ENCODE measurements at regions not wholly inside any gene's neighbourhood (a gene's known extent, or its start where the extent isn't known, plus 50 kb on each side); places are given as distances from the start of the nearest gene placed in this dataset.
"Not testable (repeated sequence)": the region's sequence is repeated elsewhere in the genome, so short reads cannot be mapped to it uniquely, and the experiment has no call there.

GRCh38 chr2:7693246-7694075 lies 776.2 kb downstream of the RNF144A start:
- DNase-seq = no peak

- DNase-seq = no peak
Measured at GRCh38 chr2:7694076-7694985, 777.1 kb downstream of the RNF144A start.

- not testable (repeated sequence) for DNase-seq
Measured at GRCh38 chr2:7696556-7696955, 779.3 kb downstream of the RNF144A start.

- no peak for DNase-seq
Measured at GRCh38 chr2:7697052-7697451, 779.8 kb downstream of the RNF144A start.

- DNase-seq = no peak
Measured at GRCh38 chr2:7701791-7702190, 784.6 kb downstream of the RNF144A start.

- no peak for DNase-seq
Measured at GRCh38 chr2:7703048-7703447, 785.8 kb downstream of the RNF144A start.

GRCh38 chr2:7703543-7704144 lies 786.4 kb downstream of the RNF144A start:
- DNase-seq = no peak

GRCh38 chr2:7704296-7704865 lies 787.2 kb downstream of the RNF144A start:
- DNase-seq = no peak

GRCh38 chr2:7706791-7707190 lies 789.6 kb downstream of the RNF144A start:
- DNase-seq = no peak

GRCh38 chr2:7707723-7708122 lies 790.5 kb downstream of the RNF144A start:
- DNase-seq = no peak

GRCh38 chr2:7709907-7710306 lies 792.7 kb downstream of the RNF144A start:
- DNase-seq = no peak

- DNase-seq = no peak
Measured at GRCh38 chr2:7711167-7711566, 794.0 kb downstream of the RNF144A start.

- DNase-seq = no peak
Measured at GRCh38 chr2:7719876-7720275, 802.7 kb downstream of the RNF144A start.

- DNase-seq = no peak
Measured at GRCh38 chr2:7721413-7721995, 804.3 kb downstream of the RNF144A start.

GRCh38 chr2:7722212-7722910 lies 805.1 kb downstream of the RNF144A start:
- DNase-seq = no peak

- DNase-seq = no peak
Measured at GRCh38 chr2:7724336-7724735, 807.1 kb downstream of the RNF144A start.

GRCh38 chr2:7725171-7725849 lies 808.1 kb downstream of the RNF144A start:
- peak; percentile 5 for DNase-seq

- no peak for DNase-seq
Measured at GRCh38 chr2:7725850-7726242, 808.6 kb downstream of the RNF144A start.

- no peak for DNase-seq
Measured at GRCh38 chr2:7726989-7727388, 809.8 kb downstream of the RNF144A start.

- no peak for DNase-seq
Measured at GRCh38 chr2:7728388-7728787, 811.2 kb downstream of the RNF144A start.

- no peak for DNase-seq
Measured at GRCh38 chr2:7730449-7730848, 813.2 kb downstream of the RNF144A start.

Measured in hematopoietic multipotent progenitor cell treated with erythropoietin and hydrocortisone succinate and interleukin-3 and kit ligand, for 6 days (in vitro differentiated cells).